Endothelial cell (in vitro differentiated cells): ENCODE measurements at regions not wholly inside any gene's neighbourhood (a gene's known extent, or its start where the extent isn't known, plus 50 kb on each side); places are given as distances from the start of the nearest gene placed in this dataset.

Experiments
- DNase-seq: peaks from one replicate; pipeline ENCODE4 v3.0.0; 2021; ENCODE audit warnings: low spot score
- H3K27ac Mint-ChIP-seq: one replicate; pipeline ENCODE4 v1.8.0; 2021; ENCODE audit warnings: mixed read lengths, inconsistent platforms; ENCODE audit not compliant: unreplicated experiment
- H3K27me3 Mint-ChIP-seq: one replicate; pipeline ENCODE4 v1.8.0; 2021; ENCODE audit warnings: mild to moderate bottlenecking, moderate library complexity, mixed read lengths, inconsistent platforms; ENCODE audit not compliant: unreplicated experiment
- H3K36me3 Mint-ChIP-seq: one replicate; pipeline ENCODE4 v1.8.0; 2021; ENCODE audit warnings: mild to moderate bottlenecking, low read depth, mixed read lengths, inconsistent platforms; ENCODE audit not compliant: unreplicated experiment
- H3K4me1 Mint-ChIP-seq: one replicate; pipeline ENCODE4 v1.8.0; 2021; ENCODE audit warnings: mild to moderate bottlenecking, mixed read lengths, inconsistent platforms; ENCODE audit not compliant: unreplicated experiment
- H3K4me3 Mint-ChIP-seq: one replicate; pipeline ENCODE4 v1.8.0; 2021; ENCODE audit warnings: mild to moderate bottlenecking, mixed read lengths, inconsistent platforms; ENCODE audit not compliant: unreplicated experiment
- H3K9me3 Mint-ChIP-seq: one replicate; pipeline ENCODE4 v1.8.0; 2021; ENCODE audit warnings: mixed read lengths, inconsistent platforms; ENCODE audit not compliant: unreplicated experiment
- CTCF ChIP-seq: fragments of 200-600 bp; sonication (generic); IDR thresholded peaks from one replicate; pipeline ENCODE4 v1.5.0; 2021; ENCODE audit warnings: antibody characterized with exemption; ENCODE audit not compliant: unreplicated experiment

- Mint-ChIP-seq H3K27ac (peak overlapping the region; percentile 84), H3K9me3 (no peaks in the 10 kb centered on the region), H3K4me3 (peak overlapping the region; percentile 92), H3K36me3 (no peaks in the 10 kb centered on the region), H3K4me1 (no peaks in the 10 kb centered on the region), H3K27me3 (no peaks in the 10 kb centered on the region)
- TF ChIP-seq CTCF: no peak
- peak; percentile 33 for DNase-seq
Measured at GRCh38 chr13:22040810-22041364, 370.0 kb downstream of the FGF9 start.

GRCh38 chr13:22041741-22042140 is 370.9 kb downstream of the FGF9 start:
- peak overlapping the region; percentile 65 for H3K27ac Mint-ChIP-seq
- H3K27me3 Mint-ChIP-seq: no peaks in the 10 kb centered on the region
- H3K4me1 Mint-ChIP-seq: no peaks in the 10 kb centered on the region
- no peak for TF ChIP-seq CTCF
- H3K9me3 Mint-ChIP-seq: no peaks in the 10 kb centered on the region
- no peak for DNase-seq
- no peaks in the 10 kb centered on the region for H3K36me3 Mint-ChIP-seq
- H3K4me3 Mint-ChIP-seq: peak overlapping the region; percentile 92

GRCh38 chr13:22047082-22047784 is 376.4 kb downstream of the FGF9 start:
- no peaks in the 10 kb centered on the region for H3K9me3 Mint-ChIP-seq
- peaks cover 1% of the 10 kb centered on the region for H3K27me3 Mint-ChIP-seq
- no peak for TF ChIP-seq CTCF
- no peaks in the 10 kb centered on the region for H3K4me1 Mint-ChIP-seq
- no peak overlapping the region for H3K27ac Mint-ChIP-seq
- H3K36me3 Mint-ChIP-seq: no peaks in the 10 kb centered on the region
- no peak overlapping the region for H3K4me3 Mint-ChIP-seq
- no peak for DNase-seq

- Mint-ChIP-seq H3K9me3 (no peaks in the 10 kb centered on the region), H3K4me1 (no peaks in the 10 kb centered on the region)
- DNase-seq: no peak
Measured at GRCh38 chr13:22047785-22048104, 376.9 kb downstream of the FGF9 start.

More at GRCh38 chr13:22047785-22048104, 376.9 kb downstream of the FGF9 start:
- Mint-ChIP-seq H3K36me3 (no peaks in the 10 kb centered on the region), H3K27ac (no peak overlapping the region), H3K4me3 (no peak overlapping the region), H3K27me3 (peaks cover 1% of the 10 kb centered on the region)
- TF ChIP-seq CTCF: no peak
